Cardiac muscle cell (in vitro differentiated cells and primary cell): ENCODE measurements at regions not wholly inside any gene's neighbourhood (a gene's known extent, or its start where the extent isn't known, plus 50 kb on each side); places are given as distances from the start of the nearest gene placed in this dataset.
"Not testable (repeated sequence)": the region's sequence is repeated elsewhere in the genome, so short reads cannot be mapped to it uniquely, and the experiment has no call there.

ENCODE experiments used
- DNase-seq, 2 donors: peaks; one replicate each; pipeline versions ENCODE4 v3.0.0 to v3.0.0-alpha.2; 2010 to 2017; ENCODE audit warnings: low read depth in 1 of 2, low spot score in 1 of 2
- H3K27ac ChIP-seq: fragments of 200-600 bp; sonication (generic); 2 replicates; pipeline ENCODE4 v1.5.1; 2016
- H3K27me3 ChIP-seq: fragments of 200-600 bp; sonication (generic); 2 replicates; pipeline ENCODE4 v1.6.0; 2016; ENCODE audit warnings: control low read depth
- H3K36me3 ChIP-seq: fragments of 200-600 bp; sonication (generic); 2 replicates; pipeline ENCODE4 v1.5.1; 2016; ENCODE audit warnings: control low read depth
- H3K4me1 ChIP-seq: fragments of 200-600 bp; sonication (generic); 2 replicates; pipeline ENCODE4 v1.8.1; 2017; ENCODE audit warnings: low read depth, mild to moderate bottlenecking, mixed run types
- H3K4me3 ChIP-seq: fragments of 200-600 bp; sonication (generic); 2 replicates; pipeline ENCODE4 v1.5.1; 2016; ENCODE audit warnings: mild to moderate bottlenecking
- H3K9me3 ChIP-seq: fragments of 200-600 bp; sonication (generic); 2 replicates; pipeline ENCODE4 v1.5.1; 2017; ENCODE audit warnings: low read depth, mild to moderate bottlenecking, control low read depth
- TF ChIP-seq, protein P1 (sequence below): IDR thresholded peaks from 2 replicates; pipeline ENCODE4 v1.5.1; 2012; ENCODE audit warnings: low read depth, mild to moderate bottlenecking, low read length

DNA sequence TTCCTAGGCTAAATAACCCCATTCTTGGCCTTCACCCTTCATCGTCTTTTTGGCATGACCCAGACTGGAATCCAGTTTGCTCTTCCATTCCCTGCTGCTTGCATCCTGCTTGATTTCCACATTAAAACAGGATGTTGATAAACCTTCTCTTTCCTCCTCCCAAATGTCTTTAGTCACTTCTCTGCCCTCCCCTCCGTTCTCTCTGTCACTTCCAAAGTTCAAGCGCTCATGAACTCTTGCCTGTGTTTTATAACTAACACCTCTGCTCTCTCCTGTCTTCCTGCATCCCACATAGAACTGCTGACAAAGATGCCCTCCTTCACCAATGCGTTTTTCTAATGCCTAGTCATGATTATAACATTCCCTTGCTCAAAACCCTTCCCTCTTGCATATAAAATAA is 65.6 kb upstream of the SLC44A3 start:
- TF ChIP-seq, protein P1, sequence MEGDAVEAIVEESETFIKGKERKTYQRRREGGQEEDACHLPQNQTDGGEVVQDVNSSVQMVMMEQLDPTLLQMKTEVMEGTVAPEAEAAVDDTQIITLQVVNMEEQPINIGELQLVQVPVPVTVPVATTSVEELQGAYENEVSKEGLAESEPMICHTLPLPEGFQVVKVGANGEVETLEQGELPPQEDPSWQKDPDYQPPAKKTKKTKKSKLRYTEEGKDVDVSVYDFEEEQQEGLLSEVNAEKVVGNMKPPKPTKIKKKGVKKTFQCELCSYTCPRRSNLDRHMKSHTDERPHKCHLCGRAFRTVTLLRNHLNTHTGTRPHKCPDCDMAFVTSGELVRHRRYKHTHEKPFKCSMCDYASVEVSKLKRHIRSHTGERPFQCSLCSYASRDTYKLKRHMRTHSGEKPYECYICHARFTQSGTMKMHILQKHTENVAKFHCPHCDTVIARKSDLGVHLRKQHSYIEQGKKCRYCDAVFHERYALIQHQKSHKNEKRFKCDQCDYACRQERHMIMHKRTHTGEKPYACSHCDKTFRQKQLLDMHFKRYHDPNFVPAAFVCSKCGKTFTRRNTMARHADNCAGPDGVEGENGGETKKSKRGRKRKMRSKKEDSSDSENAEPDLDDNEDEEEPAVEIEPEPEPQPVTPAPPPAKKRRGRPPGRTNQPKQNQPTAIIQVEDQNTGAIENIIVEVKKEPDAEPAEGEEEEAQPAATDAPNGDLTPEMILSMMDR: no peak
- H3K27ac ChIP-seq: peak overlapping the region; percentile 19
- peaks cover 13% of the 10 kb centered on the region for H3K4me1 ChIP-seq
- DNase-seq: peak; percentile 20 to 27
- H3K27me3 ChIP-seq: no peaks in the 10 kb centered on the region
- H3K4me3 ChIP-seq: no peak overlapping the region
- no peaks in the 10 kb centered on the region for H3K9me3 ChIP-seq
- no peaks in the 10 kb centered on the region for H3K36me3 ChIP-seq

- TF ChIP-seq, protein P1: no peak
- DNase-seq: peak in 1 of 2 donors; percentile 52
- no peaks in the 10 kb centered on the region for H3K36me3 ChIP-seq
- no peak overlapping the region for H3K27ac ChIP-seq
- no peak overlapping the region for H3K4me3 ChIP-seq
- peaks cover 13% of the 10 kb centered on the region for H3K4me1 ChIP-seq
- H3K27me3 ChIP-seq: no peaks in the 10 kb centered on the region
- H3K9me3 ChIP-seq: no peaks in the 10 kb centered on the region
These were observed 66.1 kb upstream of the SLC44A3 start for GRCh38 chr1:94754095-94754494.

GRCh38 chr1:94753171-94753972 is 66.8 kb upstream of the SLC44A3 start:
- DNase-seq: peak; percentile 34 to 46
- Histone ChIP-seq H3K4me3 (no peak overlapping the region), H3K9me3 (no peaks in the 10 kb centered on the region), H3K36me3 (no peaks in the 10 kb centered on the region), H3K27ac (no peak overlapping the region), H3K27me3 (no peaks in the 10 kb centered on the region), H3K4me1 (peaks cover 13% of the 10 kb centered on the region)
- TF ChIP-seq, protein P1: no peak

GRCh38 chr1:94751483-94751882 is 68.7 kb upstream of the SLC44A3 start:
- not testable (repeated sequence) for H3K36me3 ChIP-seq, H3K9me3 ChIP-seq, H3K27me3 ChIP-seq, H3K4me3 ChIP-seq, H3K27ac ChIP-seq, DNase-seq
- peaks cover 13% of the 10 kb centered on the region for H3K4me1 ChIP-seq

- H3K36me3 ChIP-seq: no peaks in the 10 kb centered on the region
- DNase-seq: peak in 1 of 2 donors; percentile 52
- H3K4me1 ChIP-seq: no peaks in the 10 kb centered on the region
- no peak overlapping the region for H3K27ac ChIP-seq
- H3K4me3 ChIP-seq: no peak overlapping the region
- no peaks in the 10 kb centered on the region for H3K27me3 ChIP-seq
- no peaks in the 10 kb centered on the region for H3K9me3 ChIP-seq
- TF ChIP-seq, protein P1: no peak
These were observed 73.3 kb upstream of the SLC44A3 start for GRCh38 chr1:94746635-94747525.

GRCh38 chr1:94745742-94746141 is 74.4 kb upstream of the SLC44A3 start:
- H3K27me3 ChIP-seq: no peaks in the 10 kb centered on the region
- H3K27ac ChIP-seq: no peak overlapping the region
- no peak overlapping the region for H3K4me3 ChIP-seq
- no peak for DNase-seq
- H3K4me1 ChIP-seq: no peaks in the 10 kb centered on the region
- H3K36me3 ChIP-seq: no peaks in the 10 kb centered on the region
- no peaks in the 10 kb centered on the region for H3K9me3 ChIP-seq
- TF ChIP-seq, protein P1: no peak
